ENCODE measurements at regions not wholly inside any gene's neighbourhood (a gene's known extent, or its start where the extent isn't known, plus 50 kb on each side); places are given as distances from the start of the nearest gene placed in this dataset.

- no peak for DNase-seq (ENCODE audit: low read depth in 1 of 2, low spot score in 1 of 2)
- Histone ChIP-seq H3K36me3 (no peaks in the 10 kb centered on the region), H3K4me1 (ENCODE audit: low read depth) (peaks cover 13% of the 10 kb centered on the region), H3K9me3 (ENCODE audit: low read depth) (peaks cover 4% of the 10 kb centered on the region), H3K27ac (no peak overlapping the region), H3K4me3 (no peak overlapping the region), H3K27me3 (no peaks in the 10 kb centered on the region)
- TF ChIP-seq, protein P1, sequence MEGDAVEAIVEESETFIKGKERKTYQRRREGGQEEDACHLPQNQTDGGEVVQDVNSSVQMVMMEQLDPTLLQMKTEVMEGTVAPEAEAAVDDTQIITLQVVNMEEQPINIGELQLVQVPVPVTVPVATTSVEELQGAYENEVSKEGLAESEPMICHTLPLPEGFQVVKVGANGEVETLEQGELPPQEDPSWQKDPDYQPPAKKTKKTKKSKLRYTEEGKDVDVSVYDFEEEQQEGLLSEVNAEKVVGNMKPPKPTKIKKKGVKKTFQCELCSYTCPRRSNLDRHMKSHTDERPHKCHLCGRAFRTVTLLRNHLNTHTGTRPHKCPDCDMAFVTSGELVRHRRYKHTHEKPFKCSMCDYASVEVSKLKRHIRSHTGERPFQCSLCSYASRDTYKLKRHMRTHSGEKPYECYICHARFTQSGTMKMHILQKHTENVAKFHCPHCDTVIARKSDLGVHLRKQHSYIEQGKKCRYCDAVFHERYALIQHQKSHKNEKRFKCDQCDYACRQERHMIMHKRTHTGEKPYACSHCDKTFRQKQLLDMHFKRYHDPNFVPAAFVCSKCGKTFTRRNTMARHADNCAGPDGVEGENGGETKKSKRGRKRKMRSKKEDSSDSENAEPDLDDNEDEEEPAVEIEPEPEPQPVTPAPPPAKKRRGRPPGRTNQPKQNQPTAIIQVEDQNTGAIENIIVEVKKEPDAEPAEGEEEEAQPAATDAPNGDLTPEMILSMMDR (IDR thresholded peaks at IDR 0.05; ENCODE audit: low read depth, low read length) = no peak
Measured at GRCh38 chr11:56916162-56916561, 72.6 kb upstream of the OR5AK2 start.

DNA sequence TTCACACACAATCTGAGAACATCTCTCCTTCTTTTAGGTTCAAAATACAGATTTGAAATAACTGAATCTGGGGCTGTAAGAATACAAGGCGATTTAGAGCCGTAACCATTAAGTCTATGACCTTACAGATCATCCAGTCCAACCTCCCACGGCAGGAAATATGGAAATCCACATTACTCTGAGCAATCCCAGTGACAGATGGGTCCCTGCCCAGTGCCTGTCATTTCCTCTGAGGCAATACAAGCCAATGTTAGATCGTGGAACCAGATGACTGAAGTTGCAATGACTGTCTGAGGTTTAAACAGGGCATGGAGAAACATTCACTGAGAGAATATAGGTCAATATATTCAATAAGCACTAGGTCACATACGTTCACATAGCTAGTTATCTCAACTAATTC, 77.4 kb upstream of the OR5AK2 start:
- TF ChIP-seq, protein P1 (IDR thresholded peaks at IDR 0.05; ENCODE audit: low read depth, low read length) = no peak
- Histone ChIP-seq H3K4me1 (ENCODE audit: low read depth) (peaks cover 4% of the 10 kb centered on the region), H3K27ac (no peak overlapping the region), H3K27me3 (no peaks in the 10 kb centered on the region), H3K9me3 (ENCODE audit: low read depth) (peaks cover 4% of the 10 kb centered on the region), H3K36me3 (no peaks in the 10 kb centered on the region), H3K4me3 (no peak overlapping the region)
- DNase-seq (ENCODE audit: low read depth in 1 of 2, low spot score in 1 of 2) = peak in 1 of 2 donors; percentile 26

- no peak overlapping the region for H3K27ac ChIP-seq
- H3K27me3 ChIP-seq = no peaks in the 10 kb centered on the region
- H3K4me3 ChIP-seq = no peak overlapping the region
- H3K4me1 ChIP-seq (ENCODE audit: low read depth) = peaks cover 4% of the 10 kb centered on the region
- DNase-seq (ENCODE audit: low read depth in 1 of 2, low spot score in 1 of 2) = peak in 1 of 2 donors; percentile 18
- peaks cover 4% of the 10 kb centered on the region for H3K9me3 ChIP-seq (ENCODE audit: low read depth)
- H3K36me3 ChIP-seq = no peaks in the 10 kb centered on the region
- TF ChIP-seq, protein P1 (IDR thresholded peaks at IDR 0.05; ENCODE audit: low read depth, low read length) = no peak
Measured at GRCh38 chr11:56910785-56911184, 77.9 kb upstream of the OR5AK2 start.

GRCh38 chr11:56910046-56910773, 78.5 kb upstream of the OR5AK2 start:
- TF ChIP-seq, protein P1 (IDR thresholded peaks at IDR 0.05; ENCODE audit: low read depth, low read length) = no peak
- peaks cover 4% of the 10 kb centered on the region for H3K9me3 ChIP-seq (ENCODE audit: low read depth)
- no peak overlapping the region for H3K4me3 ChIP-seq
- no peaks in the 10 kb centered on the region for H3K36me3 ChIP-seq
- H3K4me1 ChIP-seq (ENCODE audit: low read depth) = peaks cover 4% of the 10 kb centered on the region
- DNase-seq (ENCODE audit: low read depth in 1 of 2, low spot score in 1 of 2) = no peak
- H3K27ac ChIP-seq = no peak overlapping the region
- no peaks in the 10 kb centered on the region for H3K27me3 ChIP-seq

DNA sequence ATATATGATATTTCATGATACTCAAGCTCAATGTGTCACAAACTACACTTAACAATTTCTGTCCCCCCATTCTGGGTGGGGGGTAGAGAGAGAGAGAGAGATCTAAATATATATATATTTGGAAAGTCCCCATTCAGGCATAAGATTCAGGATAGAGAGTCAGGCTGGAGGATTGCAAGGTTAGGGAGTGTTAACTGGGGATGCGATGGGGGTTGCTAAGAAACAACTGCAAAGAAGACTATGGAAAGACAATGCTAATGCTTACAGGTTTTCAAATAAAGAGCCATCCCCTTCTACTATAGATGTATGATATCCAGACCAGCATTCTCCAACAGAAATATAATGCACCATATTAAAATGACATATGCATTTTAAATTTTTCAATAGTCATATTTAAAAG, 79.2 kb upstream of the OR5AK2 start:
- Histone ChIP-seq H3K9me3 (ENCODE audit: low read depth) (peaks cover 4% of the 10 kb centered on the region), H3K4me1 (ENCODE audit: low read depth) (no peaks in the 10 kb centered on the region), H3K27me3 (no peaks in the 10 kb centered on the region), H3K4me3 (no peak overlapping the region), H3K27ac (no peak overlapping the region), H3K36me3 (no peaks in the 10 kb centered on the region)
- no peak for DNase-seq (ENCODE audit: low read depth in 1 of 2, low spot score in 1 of 2)
- TF ChIP-seq, protein P1 (IDR thresholded peaks at IDR 0.05; ENCODE audit: low read depth, low read length) = no peak
